ENCODE measurements at regions not wholly inside any gene's neighbourhood (a gene's known extent, or its start where the extent isn't known, plus 50 kb on each side); places are given as distances from the start of the nearest gene placed in this dataset.

DNA sequence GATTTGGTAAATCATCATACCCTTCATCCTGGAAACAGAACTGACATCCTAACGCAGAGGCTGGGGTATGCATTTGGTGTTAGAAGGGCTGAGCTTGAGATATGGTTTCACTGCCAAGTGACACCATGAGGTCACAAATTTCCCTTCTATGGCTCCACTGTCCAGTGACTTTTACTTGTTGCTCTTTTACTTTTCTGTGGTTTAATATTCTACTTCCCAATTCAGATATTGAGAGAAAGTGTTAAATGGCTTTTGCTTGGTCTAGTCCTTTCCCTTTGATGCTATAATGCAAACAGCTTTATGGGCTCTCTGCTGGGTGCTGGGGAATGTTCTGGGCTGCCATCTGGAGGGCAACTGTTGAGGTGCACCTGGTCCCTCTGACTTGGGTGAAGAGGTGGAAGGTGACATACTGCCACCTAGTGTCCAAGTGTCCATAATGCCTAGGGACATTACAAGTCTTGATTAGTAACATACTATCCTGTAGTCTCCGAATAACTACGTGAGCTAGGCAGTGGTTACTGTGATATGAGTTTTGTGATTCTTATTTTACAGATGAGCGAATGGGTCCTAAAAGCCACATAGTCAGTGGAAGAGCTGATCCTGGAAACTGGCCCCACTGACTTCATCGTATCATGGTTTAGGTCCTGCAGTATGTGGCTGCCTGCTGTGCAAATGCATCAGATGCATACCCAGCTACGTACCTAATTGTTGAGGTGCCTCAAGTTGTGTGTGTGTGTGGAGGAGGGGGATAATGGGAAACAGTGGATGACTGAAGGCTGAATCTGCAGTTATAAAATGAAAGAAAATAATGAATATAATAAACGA lies 149.1 kb upstream of the RAG2 start:
- H3K4me3 ChIP-seq (ENCODE audit: low read length), result no peak overlapping the region
- H3K4me2 ChIP-seq (ENCODE audit: low read length), result no peak overlapping the region
- no peaks in the 10 kb centered on the region for H4K20me1 ChIP-seq (ENCODE audit: insufficient read depth)
- H3K9ac ChIP-seq (ENCODE audit: low read length), result no peak overlapping the region
- TF ChIP-seq TAF1 (IDR thresholded peaks at IDR 0.05; ENCODE audit: low read depth) (no peak), SMC3 (conservative IDR thresholded peaks at IDR 0.05; ENCODE audit: poor library complexity) (peak; percentile 73), EP300 (conservative IDR thresholded peaks at IDR 0.05; ENCODE audit: poor library complexity, severe bottlenecking) (no peak), RAD21 (conservative IDR thresholded peaks at IDR 0.05) (peak; percentile 71)
- TF ChIP-seq, protein P1, sequence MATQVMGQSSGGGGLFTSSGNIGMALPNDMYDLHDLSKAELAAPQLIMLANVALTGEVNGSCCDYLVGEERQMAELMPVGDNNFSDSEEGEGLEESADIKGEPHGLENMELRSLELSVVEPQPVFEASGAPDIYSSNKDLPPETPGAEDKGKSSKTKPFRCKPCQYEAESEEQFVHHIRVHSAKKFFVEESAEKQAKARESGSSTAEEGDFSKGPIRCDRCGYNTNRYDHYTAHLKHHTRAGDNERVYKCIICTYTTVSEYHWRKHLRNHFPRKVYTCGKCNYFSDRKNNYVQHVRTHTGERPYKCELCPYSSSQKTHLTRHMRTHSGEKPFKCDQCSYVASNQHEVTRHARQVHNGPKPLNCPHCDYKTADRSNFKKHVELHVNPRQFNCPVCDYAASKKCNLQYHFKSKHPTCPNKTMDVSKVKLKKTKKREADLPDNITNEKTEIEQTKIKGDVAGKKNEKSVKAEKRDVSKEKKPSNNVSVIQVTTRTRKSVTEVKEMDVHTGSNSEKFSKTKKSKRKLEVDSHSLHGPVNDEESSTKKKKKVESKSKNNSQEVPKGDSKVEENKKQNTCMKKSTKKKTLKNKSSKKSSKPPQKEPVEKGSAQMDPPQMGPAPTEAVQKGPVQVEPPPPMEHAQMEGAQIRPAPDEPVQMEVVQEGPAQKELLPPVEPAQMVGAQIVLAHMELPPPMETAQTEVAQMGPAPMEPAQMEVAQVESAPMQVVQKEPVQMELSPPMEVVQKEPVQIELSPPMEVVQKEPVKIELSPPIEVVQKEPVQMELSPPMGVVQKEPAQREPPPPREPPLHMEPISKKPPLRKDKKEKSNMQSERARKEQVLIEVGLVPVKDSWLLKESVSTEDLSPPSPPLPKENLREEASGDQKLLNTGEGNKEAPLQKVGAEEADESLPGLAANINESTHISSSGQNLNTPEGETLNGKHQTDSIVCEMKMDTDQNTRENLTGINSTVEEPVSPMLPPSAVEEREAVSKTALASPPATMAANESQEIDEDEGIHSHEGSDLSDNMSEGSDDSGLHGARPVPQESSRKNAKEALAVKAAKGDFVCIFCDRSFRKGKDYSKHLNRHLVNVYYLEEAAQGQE (IDR thresholded peaks at IDR 0.05; ENCODE audit: borderline replicate concordance), result no peak
- TF ChIP-seq, protein P2, sequence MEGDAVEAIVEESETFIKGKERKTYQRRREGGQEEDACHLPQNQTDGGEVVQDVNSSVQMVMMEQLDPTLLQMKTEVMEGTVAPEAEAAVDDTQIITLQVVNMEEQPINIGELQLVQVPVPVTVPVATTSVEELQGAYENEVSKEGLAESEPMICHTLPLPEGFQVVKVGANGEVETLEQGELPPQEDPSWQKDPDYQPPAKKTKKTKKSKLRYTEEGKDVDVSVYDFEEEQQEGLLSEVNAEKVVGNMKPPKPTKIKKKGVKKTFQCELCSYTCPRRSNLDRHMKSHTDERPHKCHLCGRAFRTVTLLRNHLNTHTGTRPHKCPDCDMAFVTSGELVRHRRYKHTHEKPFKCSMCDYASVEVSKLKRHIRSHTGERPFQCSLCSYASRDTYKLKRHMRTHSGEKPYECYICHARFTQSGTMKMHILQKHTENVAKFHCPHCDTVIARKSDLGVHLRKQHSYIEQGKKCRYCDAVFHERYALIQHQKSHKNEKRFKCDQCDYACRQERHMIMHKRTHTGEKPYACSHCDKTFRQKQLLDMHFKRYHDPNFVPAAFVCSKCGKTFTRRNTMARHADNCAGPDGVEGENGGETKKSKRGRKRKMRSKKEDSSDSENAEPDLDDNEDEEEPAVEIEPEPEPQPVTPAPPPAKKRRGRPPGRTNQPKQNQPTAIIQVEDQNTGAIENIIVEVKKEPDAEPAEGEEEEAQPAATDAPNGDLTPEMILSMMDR (IDR thresholded peaks at IDR 0.05; ENCODE audit: poor library complexity, severe bottlenecking), result peak; percentile 82
- no peaks in the 10 kb centered on the region for H3K36me3 ChIP-seq (ENCODE audit: insufficient read depth, low read length)
- H3K27ac ChIP-seq (ENCODE audit: low read length), result no peak overlapping the region
- H3K79me2 ChIP-seq (replicated peaks; ENCODE audit: insufficient read depth, low read length), result no peaks in the 10 kb centered on the region
- no peaks in the 10 kb centered on the region for H3K9me3 ChIP-seq (ENCODE audit: low read length)
- H3F3A ChIP-seq (ENCODE audit: insufficient read depth, low read length, poor library complexity, severe bottlenecking), result no peaks in the 10 kb centered on the region
- no peaks in the 10 kb centered on the region for H3K27me3 ChIP-seq (ENCODE audit: insufficient read depth, low read depth, low read length)
- no peak overlapping the region for H2AFZ ChIP-seq (ENCODE audit: low read depth, low read length)
- no peaks in the 10 kb centered on the region for H3K9me2 ChIP-seq (ENCODE audit: insufficient read depth, low read length)

DNA sequence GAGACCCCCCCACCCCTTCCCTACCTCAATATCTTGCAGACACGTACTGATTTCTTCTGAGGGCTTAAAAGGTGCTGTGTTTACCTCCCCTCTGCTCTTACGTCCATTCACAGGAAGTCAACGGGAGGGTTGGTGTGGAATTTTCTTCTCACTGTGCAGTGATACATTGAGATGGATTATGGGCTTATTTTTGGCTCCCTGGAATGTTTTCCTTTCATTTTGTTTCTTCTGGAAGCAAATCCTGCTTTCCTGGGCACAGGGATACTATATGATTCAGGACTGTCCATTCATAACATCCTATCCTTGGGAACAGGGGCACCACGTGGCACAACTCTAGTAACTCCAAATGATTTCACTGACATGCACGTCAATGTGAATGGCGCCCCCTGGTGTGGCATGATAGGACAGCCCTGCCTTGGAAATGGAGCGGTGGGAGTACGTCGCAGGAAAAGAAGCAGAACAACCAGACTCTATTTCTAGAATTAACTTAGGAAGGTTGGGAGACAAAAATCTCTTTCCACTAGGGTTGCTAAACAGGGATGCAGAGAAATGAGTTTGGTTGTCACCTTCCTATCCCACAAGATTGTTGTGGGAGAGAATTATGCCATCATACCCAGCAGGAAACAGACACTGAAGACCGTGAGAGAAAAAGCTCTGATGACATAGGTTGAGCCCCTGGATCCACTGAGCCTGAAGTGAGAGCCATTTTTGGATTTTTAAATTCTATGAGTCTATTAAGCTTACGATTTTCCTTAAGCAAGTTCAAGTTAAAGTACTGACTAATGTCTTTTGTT lies 146.5 kb upstream of the RAG2 start:
- no peaks in the 10 kb centered on the region for H3K27me3 ChIP-seq (ENCODE audit: insufficient read depth, low read depth, low read length)
- H4K20me1 ChIP-seq (ENCODE audit: insufficient read depth), result no peaks in the 10 kb centered on the region
- H3F3A ChIP-seq (ENCODE audit: insufficient read depth, low read length, poor library complexity, severe bottlenecking), result no peaks in the 10 kb centered on the region
- H3K79me2 ChIP-seq (replicated peaks; ENCODE audit: insufficient read depth, low read length), result no peaks in the 10 kb centered on the region
- no peak overlapping the region for H3K27ac ChIP-seq (ENCODE audit: low read length)
- H3K4me3 ChIP-seq (ENCODE audit: low read length), result no peak overlapping the region
- H3K36me3 ChIP-seq (ENCODE audit: insufficient read depth, low read length), result no peaks in the 10 kb centered on the region
- H3K9me2 ChIP-seq (ENCODE audit: insufficient read depth, low read length), result no peaks in the 10 kb centered on the region
- no peak overlapping the region for H3K9ac ChIP-seq (ENCODE audit: low read length)
- TF ChIP-seq, protein P2 (IDR thresholded peaks at IDR 0.05; ENCODE audit: poor library complexity, severe bottlenecking), result peak; percentile 35
- TF ChIP-seq EP300 (conservative IDR thresholded peaks at IDR 0.05; ENCODE audit: poor library complexity, severe bottlenecking) (no peak), POLR2AphosphoS5 (IDR thresholded peaks at IDR 0.05) (no peak)
- H3K9me3 ChIP-seq (ENCODE audit: low read length), result no peaks in the 10 kb centered on the region
- no peak overlapping the region for H2AFZ ChIP-seq (ENCODE audit: low read depth, low read length)
- H3K4me2 ChIP-seq (ENCODE audit: low read length), result no peak overlapping the region
